MCF 10A (cell line): ENCODE measurements at regions not wholly inside any gene's neighbourhood (a gene's known extent, or its start where the extent isn't known, plus 50 kb on each side); places are given as distances from the start of the nearest gene placed in this dataset.
A peak's percentile ranks its signal among the peaks of the same experiment; 100 is the strongest.

ENCODE experiments used
- BruUV-seq: library from RNA; stranded (reverse); fragments of 400-500 nt; replicated peaks from 2 replicates; lab custom pipeline; 2021; lab: Mats Ljungman, UMichigan
- CTCF ChIA-PET: fragments of 300-600 bp; sonication (Branson Sonifier 250); formaldehyde crosslinking; extraction: SDS; loops from one replicate; lab custom pipeline; 2021; ENCODE audit warnings: antibody characterized with exemption, inconsistent platforms; lab: Yijun Ruan, JAX
- POLR2A ChIA-PET: fragments of 300-600, 350-650 bp; sonication (Branson Sonifier 250); formaldehyde crosslinking; extraction: SDS; loops from one replicate; lab custom pipeline; 2020; ENCODE audit warnings: antibody characterized with exemption, inconsistent platforms; lab: Yijun Ruan, JAX
- DNase-seq: peaks from one replicate; pipeline ENCODE4 v3.0.0-alpha.2; 2018; ENCODE audit not compliant: unreplicated experiment
- H3K27ac Mint-ChIP-seq: one replicate; pipeline ENCODE4 v1.8.0; 2022; ENCODE audit warnings: mild to moderate bottlenecking, low read depth, mixed read lengths; ENCODE audit not compliant: unreplicated experiment
- H3K27me3 Mint-ChIP-seq: one replicate; pipeline ENCODE4 v1.8.0; 2022; ENCODE audit warnings: mixed read lengths; ENCODE audit not compliant: insufficient read depth, unreplicated experiment
- H3K36me3 Mint-ChIP-seq: one replicate; pipeline ENCODE4 v1.8.0; 2022; ENCODE audit warnings: mild to moderate bottlenecking, moderate library complexity, mixed read lengths; ENCODE audit not compliant: insufficient read depth, unreplicated experiment
- H3K4me1 Mint-ChIP-seq: one replicate; pipeline ENCODE4 v1.8.0; 2022; ENCODE audit warnings: mixed read lengths; ENCODE audit not compliant: insufficient read depth, unreplicated experiment
- H3K4me3 Mint-ChIP-seq: one replicate; pipeline ENCODE4 v1.8.0; 2022; ENCODE audit warnings: mild to moderate bottlenecking, moderate library complexity, mixed read lengths; ENCODE audit not compliant: unreplicated experiment
- H3K9me3 Mint-ChIP-seq: one replicate; pipeline ENCODE4 v1.8.0; 2022; ENCODE audit warnings: mixed read lengths; ENCODE audit not compliant: unreplicated experiment
- intact Hi-C: fragments of 100-400 bp; cut with micrococcal nuclease; formaldehyde crosslinking; loops from 2 replicates; pipeline ENCODE4 v1.14.1; 2022
- TF ChIP-seq, protein P1 (sequence below): fragments of 200-600 bp; IDR thresholded peaks from one replicate; pipeline ENCODE4 v1.8.0; 2022; ENCODE audit warnings: antibody characterized with exemption, mild to moderate bottlenecking; ENCODE audit not compliant: unreplicated experiment

DNA sequence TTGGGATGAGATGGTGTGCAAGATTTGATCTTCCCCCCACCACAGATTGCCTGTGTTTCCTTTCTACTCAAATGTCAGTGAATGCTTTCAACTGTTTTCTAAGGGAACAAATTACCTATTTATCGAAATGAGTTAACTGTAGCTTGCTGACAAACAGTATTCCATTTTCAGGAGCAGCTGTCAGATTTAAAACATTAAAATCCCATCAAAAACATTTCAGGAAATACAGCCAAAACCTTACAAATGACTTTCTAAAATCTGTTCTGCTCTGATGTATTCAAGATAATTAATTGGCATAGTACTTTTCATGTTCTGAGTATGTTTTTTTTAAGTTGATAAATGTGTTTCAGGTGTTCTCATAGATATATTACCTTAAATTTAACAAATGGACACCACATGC lies 158.0 kb upstream of the DMRTA1 start:
- DNase-seq = no peak
- POLR2A ChIA-PET = no interaction called here
- TF ChIP-seq, protein P1, sequence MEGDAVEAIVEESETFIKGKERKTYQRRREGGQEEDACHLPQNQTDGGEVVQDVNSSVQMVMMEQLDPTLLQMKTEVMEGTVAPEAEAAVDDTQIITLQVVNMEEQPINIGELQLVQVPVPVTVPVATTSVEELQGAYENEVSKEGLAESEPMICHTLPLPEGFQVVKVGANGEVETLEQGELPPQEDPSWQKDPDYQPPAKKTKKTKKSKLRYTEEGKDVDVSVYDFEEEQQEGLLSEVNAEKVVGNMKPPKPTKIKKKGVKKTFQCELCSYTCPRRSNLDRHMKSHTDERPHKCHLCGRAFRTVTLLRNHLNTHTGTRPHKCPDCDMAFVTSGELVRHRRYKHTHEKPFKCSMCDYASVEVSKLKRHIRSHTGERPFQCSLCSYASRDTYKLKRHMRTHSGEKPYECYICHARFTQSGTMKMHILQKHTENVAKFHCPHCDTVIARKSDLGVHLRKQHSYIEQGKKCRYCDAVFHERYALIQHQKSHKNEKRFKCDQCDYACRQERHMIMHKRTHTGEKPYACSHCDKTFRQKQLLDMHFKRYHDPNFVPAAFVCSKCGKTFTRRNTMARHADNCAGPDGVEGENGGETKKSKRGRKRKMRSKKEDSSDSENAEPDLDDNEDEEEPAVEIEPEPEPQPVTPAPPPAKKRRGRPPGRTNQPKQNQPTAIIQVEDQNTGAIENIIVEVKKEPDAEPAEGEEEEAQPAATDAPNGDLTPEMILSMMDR = no peak
- intact Hi-C loops = no loop called here
- H3K4me3 Mint-ChIP-seq = no peak overlapping the region
- no peak overlapping the region for H3K27ac Mint-ChIP-seq
- H3K36me3 Mint-ChIP-seq = no peaks in the 10 kb centered on the region
- no peaks in the 10 kb centered on the region for H3K9me3 Mint-ChIP-seq
- no TSS peak for BruUV-seq
- H3K27me3 Mint-ChIP-seq = no peaks in the 10 kb centered on the region
- no peaks in the 10 kb centered on the region for H3K4me1 Mint-ChIP-seq
- CTCF ChIA-PET = interaction anchor here (0.7 kb wide), 1 partner anchor 154 kb away, joined by 3 read pairs; no protein-coding TSS in a partner anchor

DNA sequence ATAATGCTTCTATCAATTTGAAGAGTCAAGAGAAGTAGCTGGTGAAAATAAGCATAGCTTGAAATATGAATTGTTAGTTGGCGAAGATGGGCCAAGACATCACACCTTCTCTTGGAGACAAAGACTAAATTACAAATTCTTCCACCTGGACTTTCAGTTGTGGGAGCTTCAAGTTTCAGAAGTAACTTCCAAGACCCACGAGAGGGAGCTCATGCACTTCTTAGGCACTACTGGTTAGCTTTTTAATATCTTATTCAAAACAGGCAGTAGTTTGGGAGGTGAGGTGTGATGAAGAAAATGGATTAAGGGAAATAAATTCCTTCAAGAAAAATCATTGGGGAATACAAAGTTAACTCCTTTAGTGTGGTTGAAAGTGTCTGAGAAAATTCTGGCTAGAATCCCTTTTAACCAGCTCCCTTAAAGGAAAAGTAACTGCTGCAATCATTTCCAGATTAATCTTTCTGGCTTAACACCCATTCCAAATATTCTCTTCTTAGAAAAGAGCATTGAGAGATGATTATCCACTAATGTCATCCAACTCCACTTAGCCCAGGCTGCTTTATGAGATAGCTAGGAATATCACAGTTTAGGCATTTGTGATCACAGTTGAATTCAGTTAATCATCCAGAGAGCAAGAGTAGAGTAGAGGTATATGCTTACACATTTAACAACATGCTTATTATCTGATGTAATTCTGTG lies 139.5 kb upstream of the DMRTA1 start:
- TF ChIP-seq, protein P1 = peak; percentile 42
- intact Hi-C loops = loop anchor here (1.0 kb wide), 1 partner anchor 145 kb away; no protein-coding TSS in a partner anchor
- BruUV-seq = no TSS peak
- H3K4me3 Mint-ChIP-seq = no peak overlapping the region
- ChIA-PET POLR2A (interaction anchor here (1.1 kb wide), 1 partner anchor 138 kb away, joined by 3 read pairs; no protein-coding TSS in a partner anchor), CTCF (interaction anchor here (0.5 to 5.2 kb wide), 24 partner anchors 11 to 1021 kb away, joined by 3 to 56 read pairs (median 3); partner anchors contain the start of gene DMRTA1)
- H3K27ac Mint-ChIP-seq = no peak overlapping the region
- no peaks in the 10 kb centered on the region for H3K27me3 Mint-ChIP-seq
- peak; percentile 43 for DNase-seq
- no peaks in the 10 kb centered on the region for H3K9me3 Mint-ChIP-seq
- H3K36me3 Mint-ChIP-seq = no peaks in the 10 kb centered on the region
- H3K4me1 Mint-ChIP-seq = no peaks in the 10 kb centered on the region

DNA sequence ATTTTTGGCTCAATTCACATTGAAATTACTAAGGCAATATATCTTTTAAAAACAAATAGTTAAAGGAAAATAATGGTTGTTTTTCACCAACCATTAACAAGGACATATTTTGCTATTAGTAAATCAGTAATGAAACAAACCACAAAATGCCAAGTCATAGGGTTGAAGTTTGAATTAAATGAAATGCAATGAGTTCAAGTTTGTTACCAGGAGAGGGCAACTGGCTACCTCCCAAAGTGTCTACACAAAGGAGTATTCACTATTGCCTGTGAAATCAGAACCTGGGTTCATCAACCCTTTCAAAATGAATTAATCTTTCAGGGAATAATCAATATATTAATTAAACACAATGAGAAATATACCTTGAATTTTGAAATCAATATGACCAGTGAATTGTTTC lies 138.4 kb upstream of the DMRTA1 start:
- H3K4me3 Mint-ChIP-seq = no peak overlapping the region
- ChIA-PET POLR2A (no interaction called here), CTCF (interaction anchor here (0.6 to 5.2 kb wide), 3 partner anchors 8 to 150 kb away, joined by 3 to 56 read pairs (median 8); no protein-coding TSS in a partner anchor)
- H3K36me3 Mint-ChIP-seq = no peaks in the 10 kb centered on the region
- intact Hi-C loops = no loop called here
- no peaks in the 10 kb centered on the region for H3K4me1 Mint-ChIP-seq
- H3K27ac Mint-ChIP-seq = no peak overlapping the region
- no peak for DNase-seq
- no peaks in the 10 kb centered on the region for H3K27me3 Mint-ChIP-seq
- BruUV-seq = no TSS peak
- no peaks in the 10 kb centered on the region for H3K9me3 Mint-ChIP-seq
- TF ChIP-seq, protein P1 = no peak

DNA sequence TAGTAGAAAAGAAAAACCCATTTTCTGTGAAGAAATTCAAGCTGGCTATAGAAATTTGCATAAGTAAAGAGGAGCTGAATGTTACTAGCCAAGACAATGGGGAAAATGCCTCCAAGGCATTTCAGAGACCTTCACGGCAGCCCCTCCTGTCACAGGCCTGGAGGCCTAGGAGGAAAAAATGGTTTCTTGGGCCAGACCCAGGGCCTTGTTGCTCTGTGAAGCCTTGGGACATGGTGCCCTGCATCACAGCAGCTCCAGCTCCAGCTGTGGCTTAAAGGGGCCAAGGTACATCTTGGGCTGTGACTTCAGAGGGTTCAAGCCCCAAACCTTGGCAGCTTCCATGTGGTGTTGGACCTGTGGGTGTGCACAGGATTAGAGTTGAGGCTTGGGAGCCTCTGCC lies 130.0 kb upstream of the DMRTA1 start:
- Mint-ChIP-seq H3K36me3 (peaks cover 6% of the 10 kb centered on the region), H3K9me3 (no peaks in the 10 kb centered on the region), H3K4me1 (no peaks in the 10 kb centered on the region), H3K27ac (no peak overlapping the region), H3K4me3 (no peak overlapping the region), H3K27me3 (no peaks in the 10 kb centered on the region)
- intact Hi-C loops = no loop called here
- CTCF ChIA-PET = no interaction called here
- DNase-seq = no peak
- TF ChIP-seq, protein P1 = no peak
- POLR2A ChIA-PET = no interaction called here
- no TSS peak for BruUV-seq
